Epithelial cell of proximal tubule (primary cell): ENCODE measurements at regions not wholly inside any gene's neighbourhood (a gene's known extent, or its start where the extent isn't known, plus 50 kb on each side); places are given as distances from the start of the nearest gene placed in this dataset.

ENCODE experiments used
- DNase-seq: peaks from one replicate; pipeline ENCODE4 v3.0.0-alpha.2; 2011; ENCODE audit warnings: low read depth
- H3K4me3 ChIP-seq: 2 replicates; pipeline ENCODE4 v1.5.1; 2011; ENCODE audit warnings: low read depth, mild to moderate bottlenecking, low read length
- TF ChIP-seq, protein P1 (sequence below): conservative IDR thresholded peaks from 2 replicates; pipeline ENCODE4 v1.5.1; 2012; ENCODE audit warnings: low read depth, mild to moderate bottlenecking, low read length

DNA sequence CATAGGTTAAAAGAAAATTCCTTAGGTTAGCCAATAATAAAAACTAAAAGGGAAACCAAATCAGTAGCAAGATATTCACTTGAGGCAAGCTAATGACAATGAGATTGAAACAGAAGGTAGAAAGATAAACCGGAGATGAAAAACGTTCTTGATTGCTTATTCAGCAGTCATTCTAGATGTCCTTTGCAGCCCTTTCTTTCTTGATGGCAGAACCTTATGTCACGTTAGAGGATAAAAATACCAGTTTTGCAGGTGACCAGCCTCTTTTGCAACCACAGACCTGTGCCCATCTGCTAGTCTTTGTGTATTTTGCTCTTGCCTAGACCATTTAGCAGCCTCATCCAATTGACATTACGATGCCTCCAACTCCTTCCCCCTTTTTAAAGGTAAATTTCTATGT lies 337.8 kb downstream of the DMAC1 start:
- DNase-seq, result no peak
- TF ChIP-seq, protein P1, sequence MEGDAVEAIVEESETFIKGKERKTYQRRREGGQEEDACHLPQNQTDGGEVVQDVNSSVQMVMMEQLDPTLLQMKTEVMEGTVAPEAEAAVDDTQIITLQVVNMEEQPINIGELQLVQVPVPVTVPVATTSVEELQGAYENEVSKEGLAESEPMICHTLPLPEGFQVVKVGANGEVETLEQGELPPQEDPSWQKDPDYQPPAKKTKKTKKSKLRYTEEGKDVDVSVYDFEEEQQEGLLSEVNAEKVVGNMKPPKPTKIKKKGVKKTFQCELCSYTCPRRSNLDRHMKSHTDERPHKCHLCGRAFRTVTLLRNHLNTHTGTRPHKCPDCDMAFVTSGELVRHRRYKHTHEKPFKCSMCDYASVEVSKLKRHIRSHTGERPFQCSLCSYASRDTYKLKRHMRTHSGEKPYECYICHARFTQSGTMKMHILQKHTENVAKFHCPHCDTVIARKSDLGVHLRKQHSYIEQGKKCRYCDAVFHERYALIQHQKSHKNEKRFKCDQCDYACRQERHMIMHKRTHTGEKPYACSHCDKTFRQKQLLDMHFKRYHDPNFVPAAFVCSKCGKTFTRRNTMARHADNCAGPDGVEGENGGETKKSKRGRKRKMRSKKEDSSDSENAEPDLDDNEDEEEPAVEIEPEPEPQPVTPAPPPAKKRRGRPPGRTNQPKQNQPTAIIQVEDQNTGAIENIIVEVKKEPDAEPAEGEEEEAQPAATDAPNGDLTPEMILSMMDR, result no peak

DNA sequence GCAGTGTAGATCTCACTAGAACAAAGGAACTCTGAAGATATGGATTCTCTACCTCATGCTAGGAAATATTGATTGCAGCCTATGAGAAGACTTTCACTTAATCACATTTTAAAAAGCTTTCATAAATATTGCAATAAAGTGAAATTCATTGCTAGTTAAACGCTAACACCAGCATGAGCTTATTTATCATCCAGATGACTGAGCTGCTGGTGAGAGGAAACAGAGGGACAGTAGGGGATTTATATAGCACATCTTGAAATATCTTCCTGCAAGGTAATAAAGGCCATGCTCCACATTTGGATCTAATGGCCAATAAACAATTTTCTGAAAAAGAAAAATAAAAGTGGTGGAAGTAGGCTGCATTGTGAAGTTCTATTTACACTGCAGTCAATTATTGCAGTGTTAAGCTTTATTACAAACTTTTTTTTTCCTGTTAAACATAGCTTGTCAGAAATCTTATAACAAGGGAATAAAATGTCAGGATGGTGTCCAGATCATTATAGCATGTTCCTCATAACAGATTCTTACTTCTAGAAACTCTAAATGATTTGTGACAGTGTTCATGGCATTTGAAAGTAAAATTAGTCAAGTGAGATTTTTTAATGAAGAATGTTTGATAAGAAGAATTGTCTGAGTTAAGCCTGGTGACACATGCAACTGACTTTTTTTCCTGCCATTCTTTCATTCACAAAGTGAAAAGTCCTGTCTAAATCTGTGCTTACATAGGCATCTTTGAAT lies 342.6 kb downstream of the DMAC1 start:
- DNase-seq, result no peak
- H3K4me3 ChIP-seq, result no peak overlapping the region
- TF ChIP-seq, protein P1, result no peak

More for the DNA sequence above, 337.8 kb downstream of the DMAC1 start:
- no peak overlapping the region for H3K4me3 ChIP-seq

DNA sequence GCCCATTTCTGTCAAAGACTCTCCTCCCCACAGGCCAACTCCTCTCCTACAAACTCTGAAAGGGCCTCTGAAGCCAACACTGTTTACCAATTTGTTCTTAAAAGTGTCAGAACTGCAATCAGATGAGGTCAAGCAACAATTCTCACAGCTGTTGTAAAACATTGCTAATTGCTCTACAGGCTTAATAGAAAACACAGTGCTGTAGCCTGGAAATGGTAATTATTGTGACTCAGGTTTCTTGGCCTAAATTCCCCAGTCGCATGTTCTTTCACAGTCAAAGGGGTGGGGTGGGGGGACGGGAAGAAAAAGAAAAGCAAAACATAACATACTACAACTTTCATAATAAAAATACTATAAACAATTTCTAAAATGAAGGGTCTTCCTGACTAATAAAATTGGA lies 343.2 kb downstream of the DMAC1 start:
- DNase-seq, result no peak
- H3K4me3 ChIP-seq, result no peak overlapping the region
- TF ChIP-seq, protein P1, result no peak

DNA sequence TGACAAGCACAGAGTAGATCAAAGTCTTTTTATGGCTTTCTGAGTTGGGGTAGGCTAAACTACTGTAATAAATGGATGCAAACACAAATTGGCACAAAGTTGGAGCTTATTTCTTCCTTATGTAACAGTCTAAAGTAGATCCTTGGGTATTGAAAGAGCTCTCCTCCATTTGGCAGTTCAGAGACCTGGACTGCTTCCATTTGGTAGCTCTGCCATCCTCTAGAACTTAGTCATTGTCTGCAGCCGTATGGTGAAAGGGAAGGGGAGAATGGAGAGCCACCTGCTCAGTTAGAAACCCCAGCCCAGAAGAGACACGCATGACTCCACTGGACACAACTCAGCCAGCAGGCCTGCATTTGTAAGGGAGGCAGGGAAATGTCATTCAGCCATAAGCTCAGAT lies 345.0 kb downstream of the DMAC1 start:
- H3K4me3 ChIP-seq, result no peak overlapping the region
- TF ChIP-seq, protein P1, result no peak
- no peak for DNase-seq

DNA sequence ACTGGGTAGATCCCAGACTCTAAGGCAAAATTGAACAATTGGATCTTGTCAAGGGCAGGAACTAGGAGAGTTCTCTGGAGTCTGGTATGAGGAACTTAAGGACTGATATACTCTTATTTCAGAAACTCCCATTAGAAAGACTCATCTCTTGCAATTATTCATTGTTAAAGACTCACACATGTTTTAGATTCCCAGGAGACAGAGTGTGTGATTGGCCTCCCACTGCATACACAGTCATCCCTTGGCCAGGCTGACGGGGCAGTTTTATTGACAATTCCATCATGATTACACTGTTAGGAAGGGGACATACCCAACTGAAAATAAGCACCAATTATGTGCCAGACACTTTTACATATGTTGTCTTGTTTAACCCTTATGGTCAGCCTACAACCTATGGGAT lies 347.2 kb downstream of the DMAC1 start:
- TF ChIP-seq, protein P1, result no peak
- no peak overlapping the region for H3K4me3 ChIP-seq
- no peak for DNase-seq

DNA sequence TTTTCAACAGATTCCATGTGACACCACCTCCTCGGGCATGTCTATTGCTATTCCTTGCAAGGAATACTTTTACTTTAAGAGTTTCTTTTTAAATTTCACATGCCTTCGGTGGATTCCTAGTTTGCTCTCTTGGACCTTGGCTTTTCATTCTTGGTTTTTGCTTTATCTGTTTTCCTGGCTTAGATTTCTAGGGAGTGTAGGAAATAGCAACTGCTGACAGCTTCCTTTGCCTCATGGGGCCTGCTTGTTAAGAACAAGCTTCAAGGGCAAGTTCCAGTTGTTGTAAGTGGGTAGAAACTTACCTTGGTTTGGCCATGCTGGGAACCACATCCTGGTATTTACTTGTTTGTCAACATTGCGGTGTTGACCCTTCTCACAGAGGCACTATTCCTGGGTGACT lies 348.5 kb downstream of the DMAC1 start:
- no peak for DNase-seq
- TF ChIP-seq, protein P1, result no peak
- H3K4me3 ChIP-seq, result no peak overlapping the region

DNA sequence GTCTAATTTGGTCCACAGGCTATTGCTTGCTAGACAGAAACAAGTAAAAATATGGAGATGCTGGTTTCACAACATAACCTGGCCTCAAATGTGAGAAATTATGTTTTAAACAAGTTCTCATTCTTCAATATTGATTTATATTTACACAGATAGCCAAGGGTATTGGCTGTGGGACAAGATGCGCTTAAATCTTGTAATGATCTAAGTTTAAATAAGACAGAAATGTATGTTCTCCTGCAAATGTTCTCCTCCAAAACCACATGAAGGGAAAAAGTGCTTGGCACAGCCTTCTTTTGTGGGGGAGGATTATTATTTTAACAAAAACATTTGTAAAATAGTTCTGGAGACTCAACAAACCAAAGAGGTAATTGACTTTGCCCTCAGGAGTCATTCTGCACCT lies 356.0 kb downstream of the DMAC1 start:
- no peak for DNase-seq
- TF ChIP-seq, protein P1, result no peak

More for the DNA sequence above, 356.0 kb downstream of the DMAC1 start:
- no peak overlapping the region for H3K4me3 ChIP-seq
